ENCODE measurements at regions not wholly inside any gene's neighbourhood (a gene's known extent, or its start where the extent isn't known, plus 50 kb on each side); places are given as distances from the start of the nearest gene placed in this dataset.

GRCh38 chr16:13781575-13782338, 138.2 kb upstream of the ERCC4 start:
- TF ChIP-seq, protein P1, sequence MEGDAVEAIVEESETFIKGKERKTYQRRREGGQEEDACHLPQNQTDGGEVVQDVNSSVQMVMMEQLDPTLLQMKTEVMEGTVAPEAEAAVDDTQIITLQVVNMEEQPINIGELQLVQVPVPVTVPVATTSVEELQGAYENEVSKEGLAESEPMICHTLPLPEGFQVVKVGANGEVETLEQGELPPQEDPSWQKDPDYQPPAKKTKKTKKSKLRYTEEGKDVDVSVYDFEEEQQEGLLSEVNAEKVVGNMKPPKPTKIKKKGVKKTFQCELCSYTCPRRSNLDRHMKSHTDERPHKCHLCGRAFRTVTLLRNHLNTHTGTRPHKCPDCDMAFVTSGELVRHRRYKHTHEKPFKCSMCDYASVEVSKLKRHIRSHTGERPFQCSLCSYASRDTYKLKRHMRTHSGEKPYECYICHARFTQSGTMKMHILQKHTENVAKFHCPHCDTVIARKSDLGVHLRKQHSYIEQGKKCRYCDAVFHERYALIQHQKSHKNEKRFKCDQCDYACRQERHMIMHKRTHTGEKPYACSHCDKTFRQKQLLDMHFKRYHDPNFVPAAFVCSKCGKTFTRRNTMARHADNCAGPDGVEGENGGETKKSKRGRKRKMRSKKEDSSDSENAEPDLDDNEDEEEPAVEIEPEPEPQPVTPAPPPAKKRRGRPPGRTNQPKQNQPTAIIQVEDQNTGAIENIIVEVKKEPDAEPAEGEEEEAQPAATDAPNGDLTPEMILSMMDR (IDR thresholded peaks at IDR 0.05): no peak
- TF ChIP-seq POLR2A (IDR thresholded peaks at IDR 0.05): no peak
